Left renal cortex interstitium (tissue), 4 donors: ENCODE measurements at regions not wholly inside any gene's neighbourhood (a gene's known extent, or its start where the extent isn't known, plus 50 kb on each side); places are given as distances from the start of the nearest gene placed in this dataset.
"Not testable (repeated sequence)": the region's sequence is repeated elsewhere in the genome, so short reads cannot be mapped to it uniquely, and the experiment has no call there.

Experiments
- DNase-seq, 4 donors: peaks; one replicate each; pipeline ENCODE4 v3.0.0-alpha.2; 2013; ENCODE audit warnings: low read depth in 4 of 4, low spot score in 2 of 4, missing footprints in 1 of 4

DNA sequence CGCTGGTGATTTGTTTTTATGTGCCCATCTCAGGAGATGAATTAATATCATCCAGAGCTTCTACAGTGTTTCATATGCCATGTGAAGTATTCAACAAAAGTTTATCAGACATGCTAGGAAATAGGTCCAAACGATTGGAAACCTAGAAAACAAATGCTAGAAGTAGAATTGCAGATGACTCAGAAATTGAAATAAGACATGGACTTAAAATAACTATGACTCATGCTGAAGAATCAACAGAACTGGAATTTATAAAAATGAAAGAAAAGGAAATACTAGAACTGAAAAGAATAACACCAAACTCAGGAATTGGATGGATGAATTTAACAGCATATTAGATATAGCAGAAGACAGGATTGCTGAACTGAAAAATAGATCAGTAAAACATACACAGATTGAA lies 172.7 kb upstream of the GIMD1 start:
- no peak for DNase-seq

DNA sequence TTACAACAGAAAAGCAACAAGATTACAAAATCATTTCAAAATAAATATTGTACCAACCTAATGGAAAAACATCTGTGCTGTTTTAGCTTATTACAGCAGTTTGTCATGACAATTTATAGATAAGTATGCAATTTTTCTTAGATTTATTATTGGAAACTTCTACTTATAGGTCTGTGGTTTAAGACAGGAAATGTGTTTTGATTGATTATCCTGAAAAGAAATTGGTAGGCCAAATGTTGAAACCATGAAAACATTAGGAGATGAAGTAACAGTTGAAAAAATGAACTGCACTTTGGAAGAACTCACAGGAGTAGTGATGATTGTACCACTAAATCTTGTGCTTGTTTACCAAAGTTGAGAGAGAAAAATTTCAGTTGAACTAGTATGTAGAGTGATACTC lies 162.2 kb upstream of the GIMD1 start:
- DNase-seq = no peak

DNA sequence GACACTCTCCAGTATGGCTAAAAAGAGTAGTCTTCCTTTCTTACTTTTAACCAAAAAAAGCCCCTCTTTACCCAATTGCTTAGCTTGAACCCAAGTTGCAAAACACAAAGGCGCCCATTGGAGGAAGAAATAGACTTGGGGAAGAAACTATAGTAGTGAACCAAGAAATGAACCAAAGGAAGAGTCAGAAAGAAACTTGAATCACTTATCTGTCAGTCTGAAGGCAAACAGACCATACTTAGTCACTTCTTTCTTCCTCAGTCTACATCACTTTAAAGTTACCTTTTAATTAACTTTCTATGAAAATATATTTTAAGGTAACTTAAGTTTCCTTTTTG lies 161.4 kb upstream of the GIMD1 start:
- no peak for DNase-seq

DNA sequence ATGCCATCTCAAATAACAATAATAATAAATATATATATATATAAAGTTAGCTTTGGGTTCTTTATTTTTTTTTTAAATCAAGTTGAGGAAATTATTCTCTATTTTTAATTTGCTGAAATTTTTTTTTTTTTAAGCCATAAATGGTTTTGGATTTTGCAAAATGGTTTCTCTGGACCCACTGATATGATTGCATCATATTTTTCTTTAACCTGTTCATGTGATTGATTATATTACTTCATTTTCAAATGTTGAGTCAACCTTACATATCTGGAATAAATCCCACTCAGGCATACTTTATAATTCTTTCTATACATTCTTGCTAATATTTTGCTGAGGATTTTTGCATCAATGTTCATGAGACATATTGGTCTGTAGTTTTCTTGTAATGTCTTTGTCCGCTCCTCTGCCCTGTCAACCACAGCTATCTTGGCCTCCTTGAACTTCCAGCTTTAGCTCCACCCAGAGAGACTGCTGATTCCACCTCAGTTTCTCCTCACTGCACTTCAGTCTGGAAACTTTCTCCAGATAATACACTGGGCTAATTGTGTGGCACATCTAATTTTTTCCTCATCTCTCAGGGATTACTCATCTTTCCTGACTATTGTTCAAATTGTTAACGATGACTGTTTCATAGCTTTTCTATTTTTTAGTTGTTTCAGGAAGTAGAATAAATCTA lies 160.9 kb upstream of the GIMD1 start:
- DNase-seq = no peak

DNA sequence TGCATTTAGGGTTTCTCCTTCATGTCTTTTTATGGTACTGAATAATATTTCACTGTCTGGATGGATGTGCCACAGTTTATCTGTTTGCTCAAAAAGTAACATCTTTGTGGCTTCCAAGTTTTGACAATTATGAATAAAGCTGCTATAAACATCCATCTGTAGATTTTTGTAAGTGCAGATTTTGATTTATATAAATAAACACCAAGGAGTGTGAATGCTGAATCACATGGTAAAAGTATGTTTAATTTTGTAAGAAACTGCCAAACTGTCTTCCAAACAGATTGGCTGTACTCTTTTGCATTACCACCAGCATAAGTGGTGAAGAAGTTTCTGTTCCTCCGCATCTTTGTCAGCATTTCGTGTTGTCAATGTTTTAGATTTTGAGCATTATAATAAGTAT lies 158.7 kb upstream of the GIMD1 start:
- no peak for DNase-seq

DNA sequence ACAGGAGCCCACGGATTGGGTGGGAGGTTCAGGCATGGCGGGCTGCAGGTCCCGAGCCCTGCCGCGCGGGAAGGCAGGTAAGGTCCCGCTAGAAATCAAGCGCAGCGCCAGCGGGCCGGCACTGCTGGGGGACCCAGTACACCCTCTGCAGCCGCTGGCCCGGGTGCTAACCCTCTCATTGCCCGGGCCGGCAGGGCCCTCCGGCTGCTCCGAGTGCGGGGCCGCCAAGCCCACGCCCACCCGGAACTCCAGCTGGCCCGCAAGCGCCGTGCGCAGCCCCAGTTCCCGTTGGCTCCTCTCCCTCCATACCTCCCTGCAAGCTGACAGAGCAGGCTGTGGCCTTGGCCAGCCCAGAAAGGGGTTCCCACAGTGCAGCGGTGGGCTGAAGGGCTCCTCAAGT lies 156.8 kb upstream of the GIMD1 start:
- not testable (repeated sequence) for DNase-seq

DNA sequence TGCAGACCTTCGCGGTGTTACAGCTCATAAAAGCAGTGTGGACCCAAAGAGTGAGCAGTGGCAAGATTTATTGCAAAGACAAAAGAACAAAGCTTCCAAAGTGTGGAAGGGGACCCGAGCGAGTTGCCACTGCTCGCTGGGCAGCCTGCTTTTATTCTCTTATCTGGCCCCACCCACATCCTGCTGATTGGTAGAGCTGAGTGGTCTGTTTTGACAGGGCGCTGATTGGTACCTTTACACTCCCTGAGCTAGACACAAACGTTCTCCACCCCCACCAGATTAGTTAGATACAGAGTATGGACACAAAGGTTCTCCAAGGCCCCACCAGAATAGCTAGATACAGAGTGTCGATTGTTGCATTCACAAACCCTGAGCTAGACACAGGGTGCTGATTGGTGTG lies 156.2 kb upstream of the GIMD1 start:
- not testable (repeated sequence) for DNase-seq

DNA sequence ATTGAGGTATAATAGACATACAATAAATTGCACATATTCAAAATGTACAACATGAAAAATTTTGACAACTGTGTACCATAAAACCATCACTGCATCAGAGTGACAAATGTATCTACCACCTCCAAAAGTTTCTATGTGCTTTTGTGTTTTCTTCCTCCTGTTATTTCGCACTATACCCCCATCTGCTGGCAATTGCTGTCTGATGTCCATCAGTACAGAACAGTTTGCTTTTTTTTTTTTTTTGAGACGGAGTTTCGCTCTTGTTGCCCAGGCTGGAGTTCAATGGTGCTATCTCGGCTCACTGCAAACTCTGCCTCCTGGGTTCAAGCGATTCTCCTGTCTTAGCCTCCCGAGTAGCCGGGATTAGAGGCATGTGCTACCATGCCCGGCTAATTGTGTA lies 154.3 kb upstream of the GIMD1 start:
- DNase-seq = no peak

DNA sequence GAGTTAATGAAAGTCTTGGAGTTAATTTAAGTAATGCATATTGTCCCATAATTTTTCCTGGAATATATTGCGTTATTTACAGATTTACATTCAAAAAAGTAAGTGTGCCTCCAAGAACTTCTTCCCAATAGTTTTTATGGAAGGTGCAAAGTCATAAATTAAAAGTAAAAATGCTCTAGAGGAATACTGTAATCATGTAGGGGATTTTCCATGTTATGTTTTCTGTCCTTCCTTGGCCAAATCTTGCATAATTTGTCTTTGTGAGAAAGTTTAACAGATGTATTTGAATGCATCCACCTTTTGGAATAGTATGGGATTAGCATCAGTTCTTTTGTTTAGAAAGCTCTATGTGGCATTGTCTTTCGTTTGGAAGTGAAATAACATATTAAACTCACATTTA lies 144.1 kb upstream of the GIMD1 start:
- no peak for DNase-seq

DNA sequence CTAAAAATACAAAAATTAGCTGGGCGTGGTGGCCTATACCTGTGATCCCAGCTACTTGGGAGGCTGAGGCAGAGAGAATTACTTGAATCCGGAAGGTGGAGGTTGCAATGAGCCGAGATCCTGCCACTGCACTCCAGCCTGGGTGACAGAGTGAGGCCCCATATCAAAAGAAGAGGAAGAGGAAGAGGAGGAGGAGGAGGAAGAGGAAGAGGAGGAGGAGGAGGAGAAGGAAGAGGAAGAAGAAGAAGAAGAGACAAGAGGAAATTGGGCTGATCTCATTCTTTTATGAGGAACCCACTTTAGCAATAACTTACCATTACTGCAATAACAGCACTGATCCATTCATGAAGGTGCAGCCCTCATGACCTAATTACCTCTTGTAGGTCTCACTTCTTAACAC lies 138.9 kb upstream of the GIMD1 start:
- DNase-seq = no peak

DNA sequence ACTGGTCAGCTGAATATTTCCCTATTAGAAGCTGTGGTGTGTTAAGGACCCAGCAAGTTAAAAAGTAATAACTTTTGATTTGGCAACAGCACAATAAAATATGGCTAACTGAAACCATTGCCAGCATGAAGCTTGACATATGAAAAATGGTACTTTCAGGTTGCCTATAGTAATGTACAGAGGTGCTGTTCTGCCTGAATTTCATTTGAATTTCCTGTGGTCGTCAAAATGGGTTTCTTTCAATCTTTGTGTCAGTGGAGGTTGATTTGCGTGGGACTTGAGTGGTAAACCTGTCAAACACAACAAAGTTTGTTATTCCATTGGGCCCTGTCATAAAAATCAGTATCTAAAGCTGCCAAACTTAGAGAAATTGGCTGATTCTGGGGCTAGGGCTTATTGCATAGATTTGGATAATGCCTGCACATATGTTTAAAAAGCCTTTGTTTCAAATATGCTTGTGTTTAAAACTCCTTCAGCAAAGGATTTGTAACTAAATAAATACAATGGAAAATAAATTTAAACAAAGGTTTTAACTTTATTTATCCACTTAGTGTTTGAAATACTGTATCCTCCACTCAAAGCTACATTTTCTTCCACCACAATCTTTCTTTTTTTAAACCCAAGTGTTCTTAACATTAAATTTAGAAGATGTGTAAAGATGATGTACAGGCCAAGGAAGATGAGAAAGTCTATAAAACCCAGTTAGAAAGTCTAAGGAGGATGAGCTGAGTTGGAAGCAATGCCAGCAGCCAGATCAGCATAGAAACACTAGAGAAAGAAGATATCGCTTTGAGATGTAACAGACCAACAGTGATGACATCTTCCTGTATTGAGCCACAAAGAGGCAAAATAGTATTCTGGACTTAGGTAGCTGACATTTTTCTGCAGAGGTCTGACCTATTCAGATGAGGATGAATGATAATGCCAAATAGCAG lies 134.8 kb upstream of the GIMD1 start:
- no peak for DNase-seq

DNA sequence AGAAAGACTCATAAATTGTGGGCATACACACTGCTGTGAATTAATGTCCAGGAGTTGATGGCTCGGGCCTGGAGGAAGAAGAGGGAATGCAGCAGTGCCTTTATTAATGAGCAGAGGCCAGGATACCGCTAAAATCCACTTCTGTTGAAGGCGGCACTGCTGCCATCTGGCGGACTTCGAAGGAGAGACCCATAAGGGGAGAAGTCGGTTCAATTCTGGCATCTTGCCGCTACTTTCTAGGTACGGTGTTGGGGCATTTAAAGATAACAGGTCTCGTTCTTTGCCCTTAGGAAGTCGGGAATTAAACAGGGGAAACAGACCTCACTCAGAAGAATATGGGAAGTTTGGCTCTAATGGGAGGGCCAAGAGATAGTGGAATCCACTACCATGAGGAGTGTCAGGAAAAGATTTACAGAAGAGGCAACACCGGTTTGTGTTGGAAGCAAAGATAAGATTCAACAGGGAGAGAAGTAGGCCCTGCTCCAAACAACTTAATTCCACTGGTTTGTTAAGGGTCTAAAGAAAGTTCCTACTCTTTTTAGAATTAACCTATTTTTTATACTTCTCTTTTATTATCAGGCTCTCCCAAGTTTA lies 133.6 kb upstream of the GIMD1 start:
- DNase-seq = peak; percentile 17 to 51 (median 36)

DNA sequence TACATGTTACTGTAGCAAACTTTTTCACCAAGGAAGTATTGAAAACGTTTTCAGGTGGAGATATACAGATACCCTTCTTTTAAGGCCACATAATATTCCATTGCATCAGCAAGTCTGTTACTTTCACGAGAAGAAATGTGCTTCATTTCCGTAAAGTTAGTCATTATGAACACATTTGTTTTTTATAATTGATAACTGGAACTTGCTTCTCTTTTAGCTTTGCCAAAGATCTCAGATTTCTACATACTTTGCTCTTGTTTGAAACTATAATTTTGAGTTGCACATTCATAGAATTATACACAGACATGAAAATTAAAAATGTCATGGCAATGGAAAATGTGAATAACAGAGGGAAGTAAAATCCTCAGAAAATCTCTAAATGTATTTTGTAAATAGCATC lies 128.7 kb upstream of the GIMD1 start:
- DNase-seq = no peak

DNA sequence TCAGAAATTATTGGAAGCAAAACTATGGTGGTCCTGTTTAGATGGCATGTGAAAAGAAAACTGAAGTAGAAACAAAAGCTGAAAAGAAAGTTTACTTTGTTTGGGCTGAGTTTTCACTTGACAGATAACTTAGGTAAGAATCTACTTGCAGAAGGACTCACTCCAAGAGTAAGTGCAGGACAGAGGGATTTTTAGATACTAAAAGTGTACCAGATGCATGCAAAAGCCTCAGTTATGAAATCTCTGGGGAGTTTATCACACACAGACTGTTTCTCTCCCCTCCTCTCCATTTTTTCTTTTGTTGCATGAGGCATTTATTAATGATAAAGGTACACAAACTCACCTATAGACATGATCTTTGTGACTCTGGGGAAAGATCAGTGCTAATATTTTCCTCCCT lies 127.5 kb upstream of the GIMD1 start:
- no peak for DNase-seq

DNA sequence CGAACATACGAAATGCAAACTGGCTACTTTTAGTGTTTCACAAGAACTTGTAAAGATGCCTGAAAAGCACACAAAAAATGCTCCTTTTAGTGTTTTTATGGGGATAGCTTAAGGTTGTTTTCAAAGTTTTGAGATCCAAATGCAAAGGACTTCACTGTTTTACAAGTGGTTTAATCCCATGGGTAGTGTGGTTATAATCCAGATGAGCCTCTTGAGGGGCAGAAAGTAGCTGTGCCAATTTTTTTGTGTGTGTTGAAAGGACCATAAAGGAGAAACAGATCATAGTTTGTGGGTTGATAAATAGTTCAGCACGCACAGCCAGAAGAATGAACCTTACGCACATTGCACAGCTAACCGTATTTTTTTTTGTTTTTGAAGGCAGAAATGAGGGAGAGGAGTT lies 126.9 kb upstream of the GIMD1 start:
- no peak for DNase-seq

DNA sequence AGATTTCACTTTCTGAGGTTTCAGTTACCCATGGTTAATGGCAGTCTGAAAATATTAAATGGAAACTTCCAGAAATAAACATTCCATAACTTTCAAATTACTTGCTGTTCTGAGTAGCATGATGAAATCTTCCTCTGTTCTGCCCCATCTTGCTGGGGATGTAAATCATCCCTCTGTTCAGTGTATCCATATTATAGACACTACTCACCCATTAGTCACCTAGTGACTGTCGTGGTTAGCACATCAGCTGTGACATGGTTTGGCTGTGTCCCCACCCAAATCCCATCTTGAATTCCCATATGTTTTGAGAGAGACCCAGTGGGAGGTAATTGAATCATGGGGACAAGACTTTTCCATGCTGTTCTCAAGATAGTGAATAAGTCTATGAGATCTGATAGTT lies 125.5 kb upstream of the GIMD1 start:
- no peak for DNase-seq

DNA sequence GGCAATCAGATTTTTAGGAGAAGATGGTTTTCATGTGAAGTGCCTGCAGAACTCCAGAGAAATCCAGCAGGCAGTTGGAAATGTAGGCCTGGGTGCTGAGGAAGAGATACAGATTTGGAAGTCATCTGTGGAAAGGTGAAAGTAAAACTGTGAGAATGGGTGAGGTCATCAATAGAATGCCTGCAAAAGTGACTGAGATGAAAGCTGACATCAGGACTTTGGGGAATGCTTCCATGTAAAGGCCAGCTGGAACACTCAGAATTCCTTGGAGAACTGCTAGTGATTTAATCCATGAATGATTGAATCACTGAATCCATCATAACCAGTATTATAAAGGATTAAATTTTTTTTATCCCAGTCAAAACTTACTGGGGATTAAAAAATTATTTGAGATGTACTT lies 124.5 kb upstream of the GIMD1 start:
- DNase-seq = no peak

DNA sequence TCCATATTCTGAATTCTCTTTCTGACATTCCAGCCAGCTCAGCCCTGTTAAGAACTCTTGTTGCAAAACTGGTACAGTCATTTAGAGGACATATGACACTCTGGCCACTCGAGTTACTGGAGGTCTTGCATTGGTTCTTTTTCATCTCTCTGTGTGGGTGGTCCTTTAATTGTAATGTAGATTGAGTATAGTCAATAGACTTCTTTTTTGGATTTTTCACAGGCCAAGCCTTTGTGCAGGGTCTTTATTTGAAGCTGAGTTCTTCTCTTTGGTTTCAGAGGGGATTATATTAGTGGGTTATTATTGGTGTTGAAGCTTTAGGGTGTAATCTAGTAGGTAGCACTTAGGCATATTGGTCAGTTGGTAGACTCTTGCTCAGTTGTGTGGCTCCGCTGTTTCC lies 118.0 kb upstream of the GIMD1 start:
- no peak for DNase-seq

DNA sequence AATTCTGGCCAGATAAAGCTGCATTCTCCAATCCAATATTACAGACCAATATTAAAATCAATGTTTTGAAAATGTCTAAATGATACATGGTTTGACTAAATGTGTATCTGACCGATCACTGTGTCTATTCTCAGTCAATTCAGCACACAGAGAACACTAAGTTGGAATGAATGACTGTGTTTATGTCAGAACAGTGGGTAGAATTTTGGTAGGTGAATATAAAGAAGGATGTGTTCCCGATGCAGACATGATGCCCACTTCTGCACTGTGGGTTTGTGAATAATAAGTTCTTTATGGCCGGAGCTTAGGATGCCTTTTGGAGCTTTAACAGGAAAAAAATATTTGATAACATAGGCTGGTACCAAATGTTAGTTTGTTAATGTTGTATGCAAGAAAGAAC lies 113.2 kb upstream of the GIMD1 start:
- DNase-seq = no peak

DNA sequence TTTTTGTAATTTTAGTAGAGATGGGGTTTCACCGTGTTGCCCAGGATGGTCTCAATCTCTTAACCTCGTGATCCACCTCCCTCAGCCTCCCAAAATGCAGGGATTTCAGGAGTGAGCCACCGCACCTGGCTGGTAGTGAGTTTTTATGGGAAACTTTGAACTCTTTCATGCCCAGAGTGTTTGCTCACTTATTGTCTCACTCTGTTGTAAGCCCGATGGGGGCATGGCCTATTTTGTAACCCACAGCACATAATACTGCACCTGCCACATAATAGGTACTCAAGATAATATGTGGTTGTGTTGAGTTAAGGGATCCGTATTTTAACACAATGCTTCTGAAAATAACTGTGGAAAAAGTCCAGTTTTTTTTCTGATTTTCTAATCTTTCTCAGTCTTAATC lies 109.6 kb upstream of the GIMD1 start:
- no peak for DNase-seq

DNA sequence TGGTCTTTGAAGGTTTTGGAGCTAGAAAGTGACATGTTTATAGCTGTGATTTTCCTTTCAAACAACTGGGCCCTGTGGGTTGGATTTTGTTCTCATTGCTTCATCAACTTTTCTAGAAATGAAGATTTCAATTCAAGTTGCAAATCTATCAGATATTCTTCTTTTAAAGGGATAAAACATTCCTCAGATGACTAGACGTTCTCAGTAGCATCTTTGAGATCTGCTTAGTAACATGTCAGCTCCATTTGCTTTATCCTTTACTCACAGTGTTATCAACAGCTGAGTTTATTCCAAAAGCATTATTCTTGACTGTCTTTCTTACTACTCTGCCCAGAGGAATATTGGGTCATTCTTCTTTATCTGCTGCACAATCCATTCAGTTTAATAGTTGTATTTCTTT lies 108.2 kb upstream of the GIMD1 start:
- no peak for DNase-seq

DNA sequence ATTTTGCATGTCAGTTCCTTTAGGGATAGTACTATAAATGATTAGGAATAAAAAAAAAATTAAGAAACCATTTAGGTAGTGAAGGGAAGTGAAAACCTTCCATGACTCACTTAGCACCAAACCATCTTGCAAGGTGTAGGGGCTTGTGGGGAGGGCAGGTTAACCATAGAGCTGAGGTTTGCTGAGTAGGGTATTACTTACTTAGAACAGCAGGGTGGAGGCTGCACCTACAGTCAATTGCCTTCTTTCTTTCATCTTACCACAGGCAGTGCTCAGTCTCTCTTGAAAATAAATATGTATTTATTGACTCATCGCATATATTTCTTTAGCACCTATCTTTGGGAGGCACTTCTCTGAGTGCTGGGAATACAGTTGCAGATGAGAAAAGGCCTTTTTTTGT lies 104.9 kb upstream of the GIMD1 start:
- DNase-seq = no peak
